ENCODE measurements at regions not wholly inside any gene's neighbourhood (a gene's known extent, or its start where the extent isn't known, plus 50 kb on each side); places are given as distances from the start of the nearest gene placed in this dataset.

- no peak for TF ChIP-seq CTCF (IDR thresholded peaks at IDR 0.05)
- TF ChIP-seq POLR2AphosphoS5 (IDR thresholded peaks at IDR 0.05) = no peak
- TF ChIP-seq POLR2A (IDR thresholded peaks at IDR 0.05) = no peak
Observed at GRCh38 chr13:24065176-24065575, 95.3 kb upstream of the SPATA13 start.

All from upper lobe of left lung (tissue), 4 donors.